Body of pancreas (tissue), 4 donors: ENCODE measurements at regions not wholly inside any gene's neighbourhood (a gene's known extent, or its start where the extent isn't known, plus 50 kb on each side); places are given as distances from the start of the nearest gene placed in this dataset.

ENCODE experiments used
- ATAC-seq: fragments of 150-250 bp; one replicate; pipeline ENCODE4 v1.9.1; 2016
- DNase-seq, 4 donors: peaks; one replicate each; pipeline ENCODE4 v3.0.0-alpha.2; 2019
- H3K27ac ChIP-seq, 4 donors: fragments of 200-600 bp; sonication (generic); 1 replicate in 3 of 4; 2 replicates in 1 of 4; pipeline versions ENCODE4 v1.5.1 to v1.6.1; 2016 to 2019; ENCODE audit warnings: mild to moderate bottlenecking in 1 of 4, mixed read lengths in 1 of 4, moderate library complexity in 1 of 4
- H3K27me3 ChIP-seq, 2 donors: fragments of 200-600 bp; sonication (generic); one replicate each; pipeline ENCODE4 v1.6.0; 2016; ENCODE audit warnings: mild to moderate bottlenecking in 1 of 2
- H3K36me3 ChIP-seq, 2 donors: fragments of 200-600 bp; sonication (generic); replicated peaks in 1 of 2; 2 replicates each; pipeline ENCODE4 v1.5.1; 2016; ENCODE audit warnings: low read depth in 2 of 2; ENCODE audit not compliant: insufficient read depth in 1 of 2
- H3K4me1 ChIP-seq: fragments of 200-600 bp; sonication (generic); one replicate; pipeline ENCODE4 v1.6.0; 2016
- H3K4me3 ChIP-seq, 2 donors: fragments of 200-600 bp; sonication (generic); 1 replicate in 1 of 2; 2 replicates in 1 of 2; pipeline ENCODE4 v1.5.1; 2016 to 2019
- H3K9me3 ChIP-seq, 3 donors: fragments of 200-600 bp; sonication (generic); 1 replicate in 2 of 3; 2 replicates in 1 of 3; pipeline ENCODE4 v1.5.1; 2016
- POLR2A ChIP-seq, 3 donors: fragments of 450-650 bp; IDR thresholded peaks; one replicate each; pipeline ENCODE4 v1.6.1; 2016; ENCODE audit warnings: antibody characterized with exemption in 3 of 3, mild to moderate bottlenecking in 2 of 3
- WGBS, 2 donors: methylation state at CpG; one replicate each; pipeline ENCODE4 v1.1.5; 2017; 5-methylcytosine and 5-hydroxymethylcytosine counted together
- intact Hi-C: fragments of 100-400 bp; cut with DNase I; formaldehyde crosslinking; loops from one replicate; pipeline ENCODE4 v1.15.1; 2023
- TF ChIP-seq, protein P1 (sequence below), 7 experiments: fragments of 450-650 bp in 4 of 7; fragments of 200-600 bp in 3 of 7; sonication (generic) in 3 of 7; IDR thresholded peaks; one replicate each; pipeline ENCODE4 v1.5.1; 2016 to 2019; ENCODE audit warnings: antibody characterized with exemption in 7 of 7

- no peak for ATAC-seq
- no peak for DNase-seq
- no peak overlapping the region for H3K27ac ChIP-seq
- no peak overlapping the region for H3K4me3 ChIP-seq
- H3K9me3 ChIP-seq: no peaks in the 10 kb centered on the region
- no peaks in the 10 kb centered on the region for H3K36me3 ChIP-seq
- TF ChIP-seq, protein P1, sequence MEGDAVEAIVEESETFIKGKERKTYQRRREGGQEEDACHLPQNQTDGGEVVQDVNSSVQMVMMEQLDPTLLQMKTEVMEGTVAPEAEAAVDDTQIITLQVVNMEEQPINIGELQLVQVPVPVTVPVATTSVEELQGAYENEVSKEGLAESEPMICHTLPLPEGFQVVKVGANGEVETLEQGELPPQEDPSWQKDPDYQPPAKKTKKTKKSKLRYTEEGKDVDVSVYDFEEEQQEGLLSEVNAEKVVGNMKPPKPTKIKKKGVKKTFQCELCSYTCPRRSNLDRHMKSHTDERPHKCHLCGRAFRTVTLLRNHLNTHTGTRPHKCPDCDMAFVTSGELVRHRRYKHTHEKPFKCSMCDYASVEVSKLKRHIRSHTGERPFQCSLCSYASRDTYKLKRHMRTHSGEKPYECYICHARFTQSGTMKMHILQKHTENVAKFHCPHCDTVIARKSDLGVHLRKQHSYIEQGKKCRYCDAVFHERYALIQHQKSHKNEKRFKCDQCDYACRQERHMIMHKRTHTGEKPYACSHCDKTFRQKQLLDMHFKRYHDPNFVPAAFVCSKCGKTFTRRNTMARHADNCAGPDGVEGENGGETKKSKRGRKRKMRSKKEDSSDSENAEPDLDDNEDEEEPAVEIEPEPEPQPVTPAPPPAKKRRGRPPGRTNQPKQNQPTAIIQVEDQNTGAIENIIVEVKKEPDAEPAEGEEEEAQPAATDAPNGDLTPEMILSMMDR (IDR thresholded peaks at IDR 0.05): no peak
- no peak for TF ChIP-seq POLR2A (IDR thresholded peaks at IDR 0.05)
- intact Hi-C loops: no loop called here
- no peaks in the 10 kb centered on the region for H3K27me3 ChIP-seq
- H3K4me1 ChIP-seq: no peaks in the 10 kb centered on the region
- WGBS, 2 donors: 75 to 89% methylated on average over 11 to 23 of the region's 26 CpGs
Observed at GRCh38 chr2:20539776-20540586, 93.1 kb downstream of the RHOB start.

- intact Hi-C loops: no loop called here
- 74 to 79% methylated on average over 12 to 16 of the region's 16 CpGs for WGBS, 2 donors
- Histone ChIP-seq H3K27me3 (no peaks in the 10 kb centered on the region), H3K9me3 (no peaks in the 10 kb centered on the region), H3K4me1 (no peaks in the 10 kb centered on the region), H3K4me3 (no peak overlapping the region), H3K36me3 (no peaks in the 10 kb centered on the region), H3K27ac (no peak overlapping the region)
- no peak for TF ChIP-seq POLR2A (IDR thresholded peaks at IDR 0.05)
- TF ChIP-seq, protein P1 (IDR thresholded peaks at IDR 0.05): no peak
- no peak for DNase-seq
- ATAC-seq: no peak
Observed at GRCh38 chr2:20540587-20541293, 93.9 kb downstream of the RHOB start.

GRCh38 chr2:20541294-20541640, 94.4 kb downstream of the RHOB start:
- ATAC-seq (no peak), DNase-seq (no peak)
- WGBS, 2 donors: 66 to 78% methylated on average over 3 to 7 of the region's 7 CpGs
- TF ChIP-seq, protein P1 (IDR thresholded peaks at IDR 0.05): no peak
- TF ChIP-seq POLR2A (IDR thresholded peaks at IDR 0.05): no peak
- no peak overlapping the region for H3K27ac ChIP-seq
- H3K4me3 ChIP-seq: no peak overlapping the region
- intact Hi-C loops: no loop called here
- H3K4me1 ChIP-seq: no peaks in the 10 kb centered on the region
- H3K36me3 ChIP-seq: no peaks in the 10 kb centered on the region
- no peaks in the 10 kb centered on the region for H3K27me3 ChIP-seq
- H3K9me3 ChIP-seq: no peaks in the 10 kb centered on the region

GRCh38 chr2:20541651-20542050, 94.8 kb downstream of the RHOB start:
- H3K9me3 ChIP-seq: no peaks in the 10 kb centered on the region
- intact Hi-C loops: no loop called here
- no peaks in the 10 kb centered on the region for H3K36me3 ChIP-seq
- H3K4me1 ChIP-seq: no peaks in the 10 kb centered on the region
- no peaks in the 10 kb centered on the region for H3K27me3 ChIP-seq
- H3K4me3 ChIP-seq: no peak overlapping the region
- DNase-seq (no peak), ATAC-seq (no peak)
- TF ChIP-seq, protein P1 (IDR thresholded peaks at IDR 0.05): no peak
- TF ChIP-seq POLR2A (IDR thresholded peaks at IDR 0.05): no peak
- 84 to 85% methylated on average over 5 of the region's 5 CpGs for WGBS, 2 donors
- no peak overlapping the region for H3K27ac ChIP-seq
